Tibial nerve (tissue), 4 donors: ENCODE measurements at regions not wholly inside any gene's neighbourhood (a gene's known extent, or its start where the extent isn't known, plus 50 kb on each side); places are given as distances from the start of the nearest gene placed in this dataset.

Experiments used
- DNase-seq, 2 donors: peaks; one replicate each; pipeline ENCODE4 v3.0.0-alpha.2; 2019; ENCODE audit warnings: low spot score in 2 of 2
- H3K27ac ChIP-seq, 4 donors: fragments of 200-600 bp; sonication (generic) in 3 of 4; one replicate each; pipeline ENCODE4 v1.5.1; 2017 to 2019; ENCODE audit warnings: mild to moderate bottlenecking in 1 of 4
- H3K27me3 ChIP-seq, 2 donors: fragments of 200-600 bp; sonication (generic) in 1 of 2; one replicate each; pipeline versions ENCODE4 v1.5.1 to v1.6.0; 2017 to 2019
- H3K36me3 ChIP-seq, 3 donors: fragments of 200-600 bp; sonication (generic); one replicate each; pipeline ENCODE4 v1.5.1; 2018 to 2019
- H3K4me1 ChIP-seq, 4 donors: fragments of 200-600 bp; sonication (generic) in 3 of 4; one replicate each; pipeline ENCODE4 v1.5.1; 2017 to 2019
- H3K4me3 ChIP-seq, 4 donors: fragments of 200-600 bp; sonication (generic) in 3 of 4; one replicate each; pipeline ENCODE4 v1.5.1; 2017 to 2019; ENCODE audit warnings: mild to moderate bottlenecking in 1 of 4, moderate library complexity in 1 of 4
- H3K9me3 ChIP-seq, 4 donors: fragments of 200-600 bp; sonication (generic) in 3 of 4; one replicate each; pipeline ENCODE4 v1.5.1; 2017 to 2019
- CTCF ChIP-seq, 5 experiments: fragments of 200-600 bp in 3 of 5; fragments of 450-650 bp in 2 of 5; sonication (generic) in 3 of 5; IDR thresholded peaks; one replicate each; pipeline ENCODE4 v1.5.1; 2016 to 2019; ENCODE audit warnings: antibody characterized with exemption in 5 of 5, mild to moderate bottlenecking in 3 of 5, moderate library complexity in 2 of 5
- EP300 ChIP-seq, 2 donors: sonication (generic); formaldehyde crosslinking; IDR thresholded peaks; one replicate each; pipeline ENCODE4 v1.6.1; 2017; ENCODE audit warnings: antibody characterized with exemption in 2 of 2, mild to moderate bottlenecking in 1 of 2
- POLR2A ChIP-seq, 2 donors: fragments of 450-650 bp; IDR thresholded peaks; one replicate each; pipeline ENCODE4 v1.6.1; 2017; ENCODE audit warnings: antibody characterized with exemption in 2 of 2, mild to moderate bottlenecking in 2 of 2, moderate library complexity in 2 of 2
- WGBS, 2 donors: methylation state at CpG; one replicate each; pipeline ENCODE4 v1.1.5; 2018; 5-methylcytosine and 5-hydroxymethylcytosine counted together

- peaks cover 0 to 8% (median 0%) of the 10 kb centered on the region in 4 donors for H3K9me3 ChIP-seq
- DNase-seq, result no peak
- H3K27me3 ChIP-seq, result no peaks in the 10 kb centered on the region
- H3K27ac ChIP-seq, result no peak overlapping the region
- WGBS, 2 donors, result 73 to 78% methylated on average over 4 of the region's 4 CpGs
- H3K4me3 ChIP-seq, result no peak overlapping the region
- no peaks in the 10 kb centered on the region for H3K36me3 ChIP-seq
- TF ChIP-seq POLR2A (IDR thresholded peaks at IDR 0.05) (no peak), CTCF (IDR thresholded peaks at IDR 0.05) (no peak), EP300 (IDR thresholded peaks at IDR 0.05) (no peak)
- no peaks in the 10 kb centered on the region for H3K4me1 ChIP-seq
Measured at GRCh38 chr13:34258646-34259386, 440.9 kb downstream of the RFC3 start.

GRCh38 chr13:34263681-34264080 lies 445.7 kb downstream of the RFC3 start:
- TF ChIP-seq CTCF (IDR thresholded peaks at IDR 0.05) (no peak), EP300 (IDR thresholded peaks at IDR 0.05) (no peak), POLR2A (IDR thresholded peaks at IDR 0.05) (no peak)
- no peaks in the 10 kb centered on the region for H3K36me3 ChIP-seq
- H3K27me3 ChIP-seq, result no peaks in the 10 kb centered on the region
- no peak for DNase-seq
- H3K9me3 ChIP-seq, result no peaks in the 10 kb centered on the region
- no peak overlapping the region for H3K27ac ChIP-seq
- 82 to 89% methylated on average over 4 of the region's 4 CpGs for WGBS, 2 donors
- H3K4me1 ChIP-seq, result no peaks in the 10 kb centered on the region
- H3K4me3 ChIP-seq, result no peak overlapping the region

- Histone ChIP-seq H3K27me3 (no peaks in the 10 kb centered on the region), H3K36me3 (no peaks in the 10 kb centered on the region)
- WGBS, 2 donors, result 89 to 94% methylated on average over 3 of the region's 3 CpGs
Measured at GRCh38 chr13:34265046-34265679, 447.2 kb downstream of the RFC3 start.

GRCh38 chr13:34276764-34277163 lies 458.8 kb downstream of the RFC3 start:
- Histone ChIP-seq H3K4me3 (no peak overlapping the region), H3K9me3 (no peaks in the 10 kb centered on the region), H3K36me3 (no peaks in the 10 kb centered on the region), H3K27ac (no peak overlapping the region), H3K4me1 (no peaks in the 10 kb centered on the region), H3K27me3 (no peaks in the 10 kb centered on the region)
- WGBS, 2 donors, result 95 to 98% methylated on average over 3 of the region's 3 CpGs
- no peak for DNase-seq
- no peak for TF ChIP-seq CTCF (IDR thresholded peaks at IDR 0.05)
- TF ChIP-seq POLR2A (IDR thresholded peaks at IDR 0.05), result no peak
- no peak for TF ChIP-seq EP300 (IDR thresholded peaks at IDR 0.05)

More at GRCh38 chr13:34265046-34265679, 447.2 kb downstream of the RFC3 start:
- no peak overlapping the region for H3K4me3 ChIP-seq
- H3K4me1 ChIP-seq, result no peaks in the 10 kb centered on the region
- H3K9me3 ChIP-seq, result no peaks in the 10 kb centered on the region
- DNase-seq, result no peak
- H3K27ac ChIP-seq, result no peak overlapping the region
- TF ChIP-seq CTCF (IDR thresholded peaks at IDR 0.05) (no peak), EP300 (IDR thresholded peaks at IDR 0.05) (no peak), POLR2A (IDR thresholded peaks at IDR 0.05) (no peak)

- Histone ChIP-seq H3K27me3 (no peaks in the 10 kb centered on the region), H3K4me1 (no peaks in the 10 kb centered on the region), H3K27ac (no peak overlapping the region), H3K4me3 (no peak overlapping the region), H3K36me3 (no peaks in the 10 kb centered on the region), H3K9me3 (no peaks in the 10 kb centered on the region)
- 61 to 71% methylated on average over 4 of the region's 4 CpGs for WGBS, 2 donors
- DNase-seq, result no peak
- TF ChIP-seq CTCF (IDR thresholded peaks at IDR 0.05), result no peak
- no peak for TF ChIP-seq POLR2A (IDR thresholded peaks at IDR 0.05)
- no peak for TF ChIP-seq EP300 (IDR thresholded peaks at IDR 0.05)
Measured at GRCh38 chr13:34277936-34278335, 460.0 kb downstream of the RFC3 start.
